K562 (cell line): ENCODE measurements at regions not wholly inside any gene's neighbourhood (a gene's known extent, or its start where the extent isn't known, plus 50 kb on each side); places are given as distances from the start of the nearest gene placed in this dataset.

Experiments
- BCL6 ChIP-seq: fragments of 250-450 bp; sonication (Bioruptor Pico); IDR thresholded peaks from 2 replicates; pipeline ENCODE4 v1.4.0; 2020
- CTBP1 ChIP-seq: fragments of 450-650 bp; IDR thresholded peaks from 2 replicates; pipeline ENCODE4 v1.6.1; 2016; ENCODE audit warnings: borderline replicate concordance
- FOS ChIP-seq: IDR thresholded peaks from 3 replicates; pipeline ENCODE4 v1.6.1; 2011; ENCODE audit not compliant: insufficient read length; ENCODE audit errors: extremely low read depth
- FOXP1 ChIP-seq: sonication (generic); formaldehyde crosslinking; IDR thresholded peaks from 2 replicates; pipeline ENCODE4 v1.8.0; 2022; ENCODE audit warnings: mild to moderate bottlenecking, missing genetic modification reagents
- ID3 ChIP-seq, 2 experiments: fragments of 250-450 bp in 1 of 2; fragments of 450-650 bp in 1 of 2; sonication (Bioruptor Pico) in 1 of 2; IDR thresholded peaks; 2 replicates each; pipeline versions ENCODE4 v1.6.1 to v1.8.0; 2016 to 2021; ENCODE audit warnings: mild to moderate bottlenecking in 2 of 2, moderate library complexity in 2 of 2, missing compliant biosample characterization in 1 of 2, missing genetic modification characterization in 1 of 2
- ILF3 ChIP-seq: fragments of 450-650 bp; IDR thresholded peaks from 2 replicates; pipeline ENCODE4 v1.6.1; 2018; ENCODE audit warnings: antibody characterized with exemption, mild to moderate bottlenecking, moderate library complexity, borderline replicate concordance
- POLR3A ChIP-seq: IDR thresholded peaks from 2 replicates; pipeline ENCODE4 v1.6.1; 2011; ENCODE audit warnings: borderline replicate concordance, mild to moderate bottlenecking, moderate library complexity; ENCODE audit not compliant: insufficient read length, insufficient read depth; ENCODE audit errors: extremely low read depth
- SRSF1 ChIP-seq: fragments of 200-400 bp; formaldehyde crosslinking; IDR thresholded peaks from 2 replicates; pipeline ENCODE4 v1.6.1; 2017; ENCODE audit warnings: mild to moderate bottlenecking, low read depth, low read length, moderate library complexity
- TF ChIP-seq, protein P1 (sequence below): fragments of 450-650 bp; formaldehyde crosslinking; IDR thresholded peaks from 2 replicates; pipeline ENCODE4 v1.4.0; 2020; ENCODE audit warnings: mild to moderate bottlenecking, moderate library complexity
- TF ChIP-seq, protein P2 (sequence below), 2 experiments: fragments of 450-650 bp in 1 of 2; sonication (generic) in 1 of 2; formaldehyde crosslinking in 1 of 2; IDR thresholded peaks; 2 replicates each; pipeline versions ENCODE4 v1.7.1 to v1.9.0; 2016 to 2022; ENCODE audit warnings: inconsistent platforms in 1 of 2, mild to moderate bottlenecking in 1 of 2, missing genetic modification reagents in 1 of 2
- TF ChIP-seq, protein P3 (sequence below): sonication (generic); formaldehyde crosslinking; IDR thresholded peaks from 2 replicates; pipeline ENCODE4 v1.8.0; 2022; ENCODE audit warnings: mild to moderate bottlenecking, missing genetic modification reagents

DNA sequence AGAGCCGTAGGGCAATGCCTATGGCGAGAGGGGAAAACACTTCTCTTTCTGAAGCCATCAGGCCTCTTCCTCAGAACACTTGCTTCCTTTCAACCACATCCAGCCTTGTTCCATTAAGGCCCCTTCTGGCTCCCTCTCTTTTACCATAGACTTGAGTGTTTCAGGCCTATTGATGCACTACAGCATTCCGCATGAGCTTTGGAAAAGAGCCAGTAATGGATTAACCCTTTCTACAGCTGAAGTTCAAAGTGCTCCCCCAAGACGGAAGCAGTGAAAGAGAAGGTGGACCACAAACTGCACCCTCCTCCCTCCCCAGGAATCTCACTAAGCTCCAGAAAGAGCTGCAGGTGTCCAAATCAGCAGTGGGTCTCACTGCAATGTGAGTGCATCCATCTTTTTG is 102.7 kb upstream of the C7orf33 start (continued):
- TF ChIP-seq CTBP1 (no peak), BCL6 (CRISPR knock-in tag) (no peak), FOXP1 (CRISPR knock-in tag) (no peak), FOS (no peak), ILF3 (no peak), ID3 (CRISPR knock-in tag; IDR thresholded peaks at IDR 0.05) (no peak), ID3 (tag; IDR thresholded peaks at IDR 0.05) (no peak), POLR3A (no peak), SRSF1 (no peak)
- TF ChIP-seq, protein P1, sequence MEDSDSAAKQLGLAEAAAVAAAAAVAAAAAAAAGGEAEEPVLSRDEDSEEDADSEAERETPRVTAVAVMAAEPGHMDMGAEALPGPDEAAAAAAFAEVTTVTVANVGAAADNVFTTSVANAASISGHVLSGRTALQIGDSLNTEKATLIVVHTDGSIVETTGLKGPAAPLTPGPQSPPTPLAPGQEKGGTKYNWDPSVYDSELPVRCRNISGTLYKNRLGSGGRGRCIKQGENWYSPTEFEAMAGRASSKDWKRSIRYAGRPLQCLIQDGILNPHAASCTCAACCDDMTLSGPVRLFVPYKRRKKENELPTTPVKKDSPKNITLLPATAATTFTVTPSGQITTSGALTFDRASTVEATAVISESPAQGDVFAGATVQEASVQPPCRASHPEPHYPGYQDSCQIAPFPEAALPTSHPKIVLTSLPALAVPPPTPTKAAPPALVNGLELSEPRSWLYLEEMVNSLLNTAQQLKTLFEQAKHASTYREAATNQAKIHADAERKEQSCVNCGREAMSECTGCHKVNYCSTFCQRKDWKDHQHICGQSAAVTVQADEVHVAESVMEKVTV (CRISPR knock-in tag): no peak
- TF ChIP-seq, protein P2, sequence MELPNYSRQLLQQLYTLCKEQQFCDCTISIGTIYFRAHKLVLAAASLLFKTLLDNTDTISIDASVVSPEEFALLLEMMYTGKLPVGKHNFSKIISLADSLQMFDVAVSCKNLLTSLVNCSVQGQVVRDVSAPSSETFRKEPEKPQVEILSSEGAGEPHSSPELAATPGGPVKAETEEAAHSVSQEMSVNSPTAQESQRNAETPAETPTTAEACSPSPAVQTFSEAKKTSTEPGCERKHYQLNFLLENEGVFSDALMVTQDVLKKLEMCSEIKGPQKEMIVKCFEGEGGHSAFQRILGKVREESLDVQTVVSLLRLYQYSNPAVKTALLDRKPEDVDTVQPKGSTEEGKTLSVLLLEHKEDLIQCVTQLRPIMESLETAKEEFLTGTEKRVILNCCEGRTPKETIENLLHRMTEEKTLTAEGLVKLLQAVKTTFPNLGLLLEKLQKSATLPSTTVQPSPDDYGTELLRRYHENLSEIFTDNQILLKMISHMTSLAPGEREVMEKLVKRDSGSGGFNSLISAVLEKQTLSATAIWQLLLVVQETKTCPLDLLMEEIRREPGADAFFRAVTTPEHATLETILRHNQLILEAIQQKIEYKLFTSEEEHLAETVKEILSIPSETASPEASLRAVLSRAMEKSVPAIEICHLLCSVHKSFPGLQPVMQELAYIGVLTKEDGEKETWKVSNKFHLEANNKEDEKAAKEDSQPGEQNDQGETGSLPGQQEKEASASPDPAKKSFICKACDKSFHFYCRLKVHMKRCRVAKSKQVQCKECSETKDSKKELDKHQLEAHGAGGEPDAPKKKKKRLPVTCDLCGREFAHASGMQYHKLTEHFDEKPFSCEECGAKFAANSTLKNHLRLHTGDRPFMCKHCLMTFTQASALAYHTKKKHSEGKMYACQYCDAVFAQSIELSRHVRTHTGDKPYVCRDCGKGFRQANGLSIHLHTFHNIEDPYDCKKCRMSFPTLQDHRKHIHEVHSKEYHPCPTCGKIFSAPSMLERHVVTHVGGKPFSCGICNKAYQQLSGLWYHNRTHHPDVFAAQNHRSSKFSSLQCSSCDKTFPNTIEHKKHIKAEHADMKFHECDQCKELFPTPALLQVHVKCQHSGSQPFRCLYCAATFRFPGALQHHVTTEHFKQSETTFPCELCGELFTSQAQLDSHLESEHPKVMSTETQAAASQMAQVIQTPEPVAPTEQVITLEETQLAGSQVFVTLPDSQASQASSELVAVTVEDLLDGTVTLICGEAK (IDR thresholded peaks at IDR 0.05): no peak
- TF ChIP-seq, protein P2 (CRISPR knock-in tag; IDR thresholded peaks at IDR 0.05): 0 out of 2 replicates have a peak, but pooled peaks have one; percentile 18
- TF ChIP-seq, protein P3, sequence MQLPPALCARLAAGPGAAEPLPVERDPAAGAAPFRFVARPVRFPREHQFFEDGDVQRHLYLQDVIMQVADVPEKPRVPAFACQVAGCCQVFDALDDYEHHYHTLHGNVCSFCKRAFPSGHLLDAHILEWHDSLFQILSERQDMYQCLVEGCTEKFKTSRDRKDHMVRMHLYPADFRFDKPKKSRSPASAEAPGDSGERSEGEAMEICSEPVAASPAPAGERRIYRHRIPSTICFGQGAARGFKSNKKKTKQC: no peak
